ES-I3 (cell line): ENCODE measurements at regions not wholly inside any gene's neighbourhood (a gene's known extent, or its start where the extent isn't known, plus 50 kb on each side); places are given as distances from the start of the nearest gene placed in this dataset.
"Not testable (repeated sequence)": the region's sequence is repeated elsewhere in the genome, so short reads cannot be mapped to it uniquely, and the experiment has no call there.

Experiments
- H3K36me3 ChIP-seq: 2 replicates; pipeline ENCODE4 v1.6.1; 2013; ENCODE audit warnings: mild to moderate bottlenecking, low read length, control low read depth, moderate library complexity; ENCODE audit not compliant: insufficient read depth
- H3K4me1 ChIP-seq: 2 replicates; pipeline ENCODE4 v1.6.1; 2013; ENCODE audit warnings: mild to moderate bottlenecking, control low read depth, low read length; ENCODE audit not compliant: insufficient read depth
- H3K9ac ChIP-seq: 2 replicates; pipeline ENCODE4 v1.6.1; 2013; ENCODE audit warnings: low read depth, mild to moderate bottlenecking, low read length, moderate library complexity
- H3K9me3 ChIP-seq: 2 replicates; pipeline ENCODE4 v1.6.1; 2013; ENCODE audit warnings: mild to moderate bottlenecking, low read length, moderate library complexity; ENCODE audit not compliant: control insufficient read depth, insufficient read depth

DNA sequence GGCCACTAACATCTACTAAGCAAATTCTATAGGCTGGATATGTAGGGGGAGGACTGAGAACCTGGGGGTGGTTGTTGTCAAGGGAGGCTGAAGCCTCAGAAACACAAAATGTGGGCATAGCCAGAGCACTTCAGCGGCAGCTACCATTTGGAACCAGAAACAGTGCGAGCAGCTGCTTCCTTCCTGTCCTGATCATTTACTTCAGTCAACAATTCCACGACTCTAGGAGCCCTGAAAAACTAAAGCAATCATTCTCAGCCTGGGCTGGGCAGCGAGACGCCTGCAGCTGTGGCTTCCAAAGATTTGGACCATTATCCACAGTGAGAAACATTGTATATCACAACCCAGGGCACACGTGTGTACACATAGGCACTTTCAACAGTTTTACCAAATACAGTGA is 93.9 kb upstream of the WSCD1 start:
- Histone ChIP-seq H3K9me3 (peaks cover 4% of the 10 kb centered on the region; the same call in 1 of the 2 replicates), H3K9ac (no peak overlapping the region), H3K4me1 (no peaks in the 10 kb centered on the region), H3K36me3 (no peaks in the 10 kb centered on the region)

DNA sequence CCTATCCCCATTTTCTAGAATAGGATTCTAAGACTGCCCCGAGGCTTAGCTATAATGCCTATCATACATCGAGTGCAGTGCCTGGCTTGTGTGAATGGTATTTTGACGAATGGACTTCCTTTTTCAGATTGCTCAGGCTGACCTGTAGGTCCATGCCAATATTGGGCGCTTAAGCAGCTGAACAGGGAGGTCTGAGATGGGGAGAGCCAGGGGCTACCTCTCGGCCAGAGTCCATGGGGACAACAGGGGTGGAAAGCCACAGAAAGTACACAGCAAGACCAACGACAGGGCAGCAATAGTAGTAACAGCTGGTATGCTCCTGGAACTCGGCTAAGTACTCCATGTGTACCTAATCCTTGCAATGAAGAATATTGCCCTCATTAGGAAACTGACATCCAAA is 91.7 kb upstream of the WSCD1 start:
- Histone ChIP-seq H3K9me3 (peaks cover 6% of the 10 kb centered on the region), H3K36me3 (no peaks in the 10 kb centered on the region), H3K9ac (no peak overlapping the region), H3K4me1 (no peaks in the 10 kb centered on the region)

DNA sequence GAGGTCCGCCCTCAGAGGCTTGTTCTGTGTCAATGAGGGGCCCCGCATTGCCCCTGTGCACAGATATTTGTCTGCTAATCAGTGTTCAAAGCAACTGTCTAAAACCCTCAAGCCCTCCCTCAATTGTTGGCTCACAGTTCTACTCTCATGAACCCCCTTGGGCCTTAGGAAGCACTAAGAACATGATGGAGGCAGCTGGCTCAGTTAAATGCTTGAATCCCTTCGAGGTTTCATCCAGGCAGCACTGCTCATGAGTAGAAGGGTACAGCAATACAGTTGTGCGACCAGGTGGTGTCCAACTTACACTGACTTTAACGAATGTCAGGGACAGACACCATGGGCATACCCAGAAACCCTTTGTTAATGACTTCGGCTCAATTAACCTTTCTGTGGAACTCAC is 89.2 kb upstream of the WSCD1 start:
- Histone ChIP-seq H3K9me3 (peaks cover 3% of the 10 kb centered on the region; the same call in 1 of the 2 replicates), H3K4me1 (no peaks in the 10 kb centered on the region), H3K36me3 (no peaks in the 10 kb centered on the region)

DNA sequence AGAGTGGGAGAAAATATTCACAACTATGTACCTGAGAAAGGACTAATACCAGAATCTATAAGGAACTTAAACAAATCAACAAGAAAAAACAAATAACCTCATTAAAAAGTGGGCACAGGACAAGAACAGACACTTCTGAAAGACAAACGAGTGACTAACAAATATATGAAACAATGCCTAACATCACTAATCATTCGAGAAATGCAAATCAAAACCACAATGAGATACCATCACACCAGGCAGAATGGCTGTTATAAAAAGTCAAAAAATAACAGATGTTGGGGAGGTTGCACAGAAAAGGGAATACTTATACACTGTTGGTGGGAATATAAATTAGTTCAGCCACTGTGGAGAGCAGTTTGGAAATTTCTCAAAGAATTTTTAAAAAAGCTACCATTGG is 83.5 kb upstream of the WSCD1 start:
- no peaks in the 10 kb centered on the region for H3K36me3 ChIP-seq
- H3K4me1 ChIP-seq: no peaks in the 10 kb centered on the region
- H3K9me3 ChIP-seq: peaks cover 3% of the 10 kb centered on the region; the same call in 1 of the 2 replicates
- no peak overlapping the region for H3K9ac ChIP-seq

More for the DNA sequence above, 89.2 kb upstream of the WSCD1 start:
- H3K9ac ChIP-seq: no peak overlapping the region

DNA sequence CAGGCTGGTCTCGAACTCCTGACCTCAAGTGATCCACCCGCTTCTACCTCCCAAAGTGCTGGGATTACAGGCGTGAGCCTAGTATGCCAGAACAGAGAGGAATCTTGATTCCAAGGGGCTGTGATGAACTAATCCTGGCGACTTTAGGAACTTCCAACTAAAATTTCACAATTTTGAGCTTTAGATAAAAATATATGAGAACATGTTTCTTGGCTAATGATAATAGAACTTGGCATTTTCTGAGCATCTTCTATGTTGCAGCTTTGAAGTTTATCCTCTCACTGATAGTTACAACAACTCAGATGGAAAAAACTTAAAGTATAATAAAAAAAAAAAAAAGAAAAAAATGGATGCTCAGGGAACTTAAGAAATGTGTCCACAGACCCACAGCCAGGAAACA is 69.8 kb upstream of the WSCD1 start:
- Histone ChIP-seq H3K36me3 (no peaks in the 10 kb centered on the region), H3K4me1 (peaks cover 5% of the 10 kb centered on the region; the same call in 1 of the 2 replicates), H3K9me3 (no peaks in the 10 kb centered on the region; the same call in 1 of the 2 replicates), H3K9ac (no peak overlapping the region)

DNA sequence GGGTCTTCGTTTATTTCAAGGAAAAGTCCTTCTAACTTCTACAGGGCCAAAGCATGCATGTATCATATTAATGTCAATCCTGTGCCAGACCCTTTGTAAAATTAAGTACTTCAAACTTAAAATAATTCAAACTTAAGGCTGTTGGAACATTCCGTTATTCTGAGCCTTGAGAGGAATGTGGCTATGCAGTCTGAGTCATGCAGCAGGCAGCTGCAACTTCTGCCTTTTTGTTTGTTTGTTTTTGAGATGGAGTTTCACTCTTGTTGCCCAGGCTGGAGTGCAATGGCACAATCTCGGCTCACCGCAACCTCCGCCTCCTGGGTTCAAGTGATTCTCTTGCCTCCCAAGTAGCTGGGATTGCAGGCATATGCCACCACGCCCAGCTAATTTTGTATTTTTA is 67.0 kb upstream of the WSCD1 start:
- not testable (repeated sequence) for H3K9me3 ChIP-seq, H3K9ac ChIP-seq, H3K4me1 ChIP-seq, H3K36me3 ChIP-seq

DNA sequence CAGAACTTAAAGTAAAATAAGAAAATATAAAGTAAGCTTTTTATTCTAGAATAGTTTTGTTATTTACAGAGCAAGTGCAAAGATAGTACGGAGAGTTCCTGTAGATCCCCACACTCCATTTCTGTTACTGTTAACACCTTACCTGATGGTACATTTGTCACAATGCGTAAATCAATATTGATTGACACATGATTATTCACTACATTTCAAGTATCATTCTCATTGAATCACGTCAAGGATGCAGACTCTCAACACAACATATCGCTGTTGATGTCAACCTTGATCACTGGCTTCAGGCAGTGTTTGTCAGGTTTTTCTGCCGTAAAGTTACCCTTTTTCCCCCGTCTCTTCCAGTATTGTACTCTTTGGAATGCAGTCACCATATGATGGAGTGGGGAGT is 64.2 kb upstream of the WSCD1 start:
- Histone ChIP-seq H3K4me1 (peaks cover 5% of the 10 kb centered on the region; the same call in 1 of the 2 replicates), H3K9me3 (no peaks in the 10 kb centered on the region), H3K36me3 (no peaks in the 10 kb centered on the region), H3K9ac (no peak overlapping the region)

DNA sequence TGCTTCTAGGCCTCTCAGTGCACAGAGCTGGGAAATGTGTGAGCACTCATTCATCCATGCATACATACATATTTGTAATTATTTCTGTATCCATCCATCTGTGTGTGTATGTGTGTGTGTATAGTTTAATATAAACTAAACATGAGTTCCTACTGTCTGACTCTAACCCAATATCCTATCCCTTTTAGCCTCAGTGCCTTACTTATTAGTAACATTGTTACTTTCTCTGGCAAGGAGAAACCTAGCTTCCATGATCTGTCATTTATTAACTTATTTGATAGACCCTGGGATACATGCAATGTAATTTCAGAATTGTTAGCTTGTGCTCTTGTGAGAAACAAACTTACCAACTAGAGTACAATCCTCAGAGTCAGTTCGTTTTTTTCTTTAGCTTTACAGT is 59.0 kb upstream of the WSCD1 start:
- Histone ChIP-seq H3K36me3 (no peaks in the 10 kb centered on the region), H3K4me1 (no peaks in the 10 kb centered on the region), H3K9ac (no peak overlapping the region)

DNA sequence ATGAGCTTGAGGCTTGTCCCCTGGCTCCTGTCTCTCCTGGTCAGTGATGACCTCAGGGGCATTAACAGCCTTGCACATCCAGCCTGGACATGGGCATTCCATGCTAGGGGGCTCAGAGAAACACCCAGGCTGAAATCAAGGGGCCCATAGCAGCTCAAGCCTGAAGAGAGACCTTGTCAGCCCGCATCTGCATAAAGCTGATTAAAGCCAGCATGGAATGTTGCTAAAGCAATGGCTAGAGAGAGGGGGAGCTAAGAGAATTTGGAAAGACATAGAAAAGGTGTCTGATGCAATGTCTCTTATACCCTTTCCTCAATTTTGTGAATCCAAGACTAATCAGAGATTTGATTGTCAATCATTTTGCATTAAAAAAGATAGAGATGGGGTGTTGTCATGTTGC is 51.4 kb upstream of the WSCD1 start:
- Histone ChIP-seq H3K4me1 (peaks cover 7% of the 10 kb centered on the region), H3K36me3 (no peaks in the 10 kb centered on the region), H3K9ac (no peak overlapping the region), H3K9me3 (no peaks in the 10 kb centered on the region)

More for the DNA sequence above, 59.0 kb upstream of the WSCD1 start:
- H3K9me3 ChIP-seq: no peaks in the 10 kb centered on the region

DNA sequence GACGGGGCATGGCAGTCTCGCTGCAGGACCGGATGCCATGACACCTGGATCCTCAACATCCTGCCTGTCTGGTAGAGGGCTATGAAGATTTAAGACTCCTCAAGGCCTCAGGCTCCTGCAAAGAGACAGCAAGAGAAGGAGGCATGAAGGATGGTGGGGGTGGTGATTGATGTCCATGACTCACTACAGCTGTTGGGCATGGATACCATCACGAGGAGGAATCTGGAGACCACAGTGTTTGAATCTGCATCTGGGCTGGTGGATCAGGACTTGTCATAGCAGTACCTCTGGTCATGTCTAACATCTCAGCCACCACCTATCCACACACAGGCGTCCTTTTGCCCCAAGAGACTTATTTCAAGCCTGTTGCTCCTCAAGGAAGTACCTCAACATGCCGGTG is 50.2 kb upstream of the WSCD1 start:
- Histone ChIP-seq H3K4me1 (peaks cover 7% of the 10 kb centered on the region), H3K9ac (no peak overlapping the region), H3K9me3 (no peaks in the 10 kb centered on the region), H3K36me3 (no peaks in the 10 kb centered on the region)

DNA sequence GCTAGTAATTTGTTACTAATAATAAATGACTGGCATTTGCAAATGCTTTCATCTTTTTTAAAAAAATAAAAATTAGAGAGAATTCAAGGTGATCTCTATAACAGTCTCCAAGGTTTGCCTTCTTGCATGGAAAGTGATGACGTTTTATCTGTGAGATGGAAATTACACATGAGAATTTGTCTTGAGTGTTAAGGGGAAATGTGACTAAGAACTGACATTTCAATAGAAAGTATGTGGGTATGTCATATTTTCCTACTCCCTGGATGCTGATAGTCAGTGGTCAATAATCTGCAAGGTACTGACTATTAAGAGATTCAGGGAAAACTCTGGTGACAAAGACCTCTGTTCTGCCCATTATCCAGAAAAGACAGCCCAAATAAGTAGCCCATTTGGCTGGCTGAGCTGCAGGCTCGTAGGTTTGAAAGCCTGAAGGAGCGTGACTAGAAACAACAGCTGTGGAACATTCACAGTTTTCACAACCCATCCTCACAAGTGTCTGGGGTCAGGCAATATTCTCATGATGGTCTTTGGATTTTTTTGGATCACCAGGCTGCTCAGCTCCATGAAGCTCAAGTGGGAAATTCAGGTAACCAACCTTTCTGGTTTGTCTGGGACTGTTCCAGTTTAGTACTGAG is 49.7 kb upstream of the WSCD1 start:
- Histone ChIP-seq H3K9ac (no peak overlapping the region), H3K9me3 (no peaks in the 10 kb centered on the region; the same call in 1 of the 2 replicates), H3K36me3 (no peaks in the 10 kb centered on the region), H3K4me1 (peaks cover 7% of the 10 kb centered on the region)
